IMR-90 (cell line): ENCODE measurements at regions not wholly inside any gene's neighbourhood (a gene's known extent, or its start where the extent isn't known, plus 50 kb on each side); places are given as distances from the start of the nearest gene placed in this dataset.

Experiments used
- ATAC-seq: fragments of 200-7000 bp; cut with Tn5 transposase; 2 replicates; pipeline ENCODE4 v1.9.1; 2020; ENCODE audit warnings: low read depth, mild to moderate bottlenecking, moderate library complexity
- BruUV-seq: library from RNA; stranded (reverse); fragments of 400-500 nt; replicated peaks from 2 replicates; lab custom pipeline; 2021; lab: Mats Ljungman, UMichigan
- CTCF ChIA-PET: fragments of 300-600 bp; formaldehyde crosslinking; extraction: SDS; loops from one replicate; lab custom pipeline; 2021; ENCODE audit warnings: antibody characterized with exemption; lab: Yijun Ruan, JAX
- POLR2A ChIA-PET: fragments of 300-600 bp; sonication (Branson Sonifier 250); formaldehyde crosslinking; loops from one replicate; lab custom pipeline; 2022; ENCODE audit warnings: antibody characterized with exemption; ENCODE audit not compliant: unreplicated experiment; lab: Charles Lee
- DNase-seq: peaks from one replicate; pipeline ENCODE4 v3.0.0; 2013
- H2AFZ ChIP-seq: replicated peaks from 2 replicates; pipeline ENCODE3; 2013; ENCODE audit warnings: low read length, mild to moderate bottlenecking; ENCODE audit not compliant: poor library complexity
- H2AK5ac ChIP-seq: 2 replicates; pipeline ENCODE4 v1.6.1; 2013; ENCODE audit warnings: low read depth, low read length, inconsistent platforms
- H2AK9ac ChIP-seq: replicated peaks from 2 replicates; pipeline ENCODE3; 2013; ENCODE audit warnings: mild to moderate bottlenecking, low read depth, low read length, moderate library complexity; ENCODE audit not compliant: poor library complexity
- H2BK120ac ChIP-seq: 2 replicates; pipeline ENCODE4 v1.6.1; 2013; ENCODE audit warnings: low read depth, low read length, inconsistent platforms
- H2BK15ac ChIP-seq: 3 replicates; pipeline ENCODE4 v1.6.1; 2013; ENCODE audit warnings: low read depth, low read length, inconsistent platforms
- H2BK20ac ChIP-seq: 2 replicates; pipeline ENCODE4 v1.6.1; 2013; ENCODE audit warnings: low read depth, mild to moderate bottlenecking, inconsistent platforms, low read length, moderate library complexity
- H2BK5ac ChIP-seq: 2 replicates; pipeline ENCODE4 v1.6.1; 2013; ENCODE audit warnings: mild to moderate bottlenecking, low read depth, low read length, inconsistent platforms; ENCODE audit not compliant: poor library complexity, severe bottlenecking
- H3K14ac ChIP-seq: replicated peaks from 2 replicates; pipeline ENCODE4 v1.6.1; 2013; ENCODE audit warnings: low read depth, low read length, inconsistent platforms
- H3K18ac ChIP-seq: 2 replicates; pipeline ENCODE4 v1.6.1; 2013; ENCODE audit warnings: low read depth, low read length, control low read depth
- H3K23ac ChIP-seq: 2 replicates; pipeline ENCODE4 v1.6.1; 2013; ENCODE audit warnings: low read depth, low read length, inconsistent platforms
- H3K27ac ChIP-seq: 2 replicates; pipeline ENCODE4 v1.5.1; 2013; ENCODE audit warnings: mild to moderate bottlenecking, control low read depth, low read length; ENCODE audit not compliant: insufficient read depth
- H3K27me3 ChIP-seq: 2 replicates; pipeline ENCODE4 v1.6.1; 2013; ENCODE audit warnings: low read length; ENCODE audit not compliant: control insufficient read depth, insufficient read depth
- H3K36me3 ChIP-seq: 2 replicates; pipeline ENCODE4 v1.6.1; 2013; ENCODE audit warnings: low read length, mixed read lengths; ENCODE audit not compliant: control insufficient read depth, insufficient read depth
- H3K4ac ChIP-seq: 2 replicates; pipeline ENCODE4 v1.6.1; 2013; ENCODE audit warnings: low read depth, low read length, inconsistent platforms
- H3K4me1 ChIP-seq: 2 replicates; pipeline ENCODE4 v1.6.1; 2013; ENCODE audit warnings: low read length, mixed read lengths; ENCODE audit not compliant: control insufficient read depth, insufficient read depth
- H3K4me2 ChIP-seq: 2 replicates; pipeline ENCODE4 v1.6.1; 2013; ENCODE audit warnings: low read depth, mild to moderate bottlenecking, control low read depth, low read length, moderate library complexity
- H3K4me3 ChIP-seq: 2 replicates; pipeline ENCODE4 v1.5.1; 2013; ENCODE audit warnings: low read depth, mild to moderate bottlenecking, control low read depth, low read length, moderate library complexity; ENCODE audit not compliant: insufficient read depth
- H3K56ac ChIP-seq: 2 replicates; pipeline ENCODE4 v1.6.1; 2013; ENCODE audit warnings: low read length, inconsistent platforms; ENCODE audit not compliant: insufficient read depth; ENCODE audit errors: extremely low read depth
- H3K79me1 ChIP-seq, 2 experiments: 2 replicates each; pipeline ENCODE4 v1.6.1; 2013; ENCODE audit warnings: low read length in 2 of 2, inconsistent platforms in 1 of 2, low read depth in 1 of 2
- H3K9ac ChIP-seq: 2 replicates; pipeline ENCODE4 v1.6.1; 2013; ENCODE audit warnings: low read depth, low read length, control low read depth
- H3K9me1 ChIP-seq: 2 replicates; pipeline ENCODE4 v1.6.1; 2013; ENCODE audit warnings: low read length, inconsistent platforms; ENCODE audit not compliant: insufficient read depth
- H3K9me3 ChIP-seq: 2 replicates; pipeline ENCODE4 v1.6.1; 2013; ENCODE audit warnings: low read length; ENCODE audit not compliant: control insufficient read depth, insufficient read depth
- H4K20me1 ChIP-seq: 2 replicates; pipeline ENCODE4 v1.6.1; 2013; ENCODE audit warnings: low read length, inconsistent platforms; ENCODE audit not compliant: insufficient read depth
- H4K5ac ChIP-seq: 2 replicates; pipeline ENCODE4 v1.6.1; 2013; ENCODE audit warnings: mild to moderate bottlenecking, low read depth, low read length, control low read depth
- H4K8ac ChIP-seq, 2 experiments: 2 replicates each; pipeline ENCODE4 v1.6.1; 2013; ENCODE audit warnings: low read depth in 2 of 2, low read length in 2 of 2, control low read depth in 1 of 2, inconsistent platforms in 1 of 2
- H4K91ac ChIP-seq: 2 replicates; pipeline ENCODE4 v1.6.1; 2013; ENCODE audit warnings: low read depth, low read length, inconsistent platforms; ENCODE audit not compliant: insufficient read depth
- MAFK ChIP-seq: IDR thresholded peaks from 2 replicates; pipeline ENCODE4 v1.6.1; 2012; ENCODE audit warnings: low read depth, low read length, improper control_type of control experiment
- NFE2L2 ChIP-seq: fragments of 150-350 bp; IDR thresholded peaks from 2 replicates; pipeline ENCODE4 v1.6.1; 2016; ENCODE audit warnings: low read depth, mild to moderate bottlenecking, low read length
- RAD21 ChIP-seq: IDR thresholded peaks from 2 replicates; pipeline ENCODE4 v1.6.1; 2012; ENCODE audit warnings: low read length, improper control_type of control experiment
- WGBS, 2 experiments: methylation state at CpG; one replicate each; pipeline versions ENCODE4 v1.1.5 to v1.1.7; 2013; ENCODE audit warnings: missing lambda C conversion rate in 2 of 2; ENCODE audit not compliant: insufficient read length in 1 of 2; ENCODE audit errors: extremely low coverage in 2 of 2; 5-methylcytosine and 5-hydroxymethylcytosine counted together
- dilution Hi-C: fragments of 300-500 bp; cut with HindIII; formaldehyde crosslinking; loops from one replicate; pipeline ENCODE4 v1.14.3; 2018; ENCODE audit warnings: low sequenced_read_pairs; ENCODE audit not compliant: unreplicated experiment
- in situ Hi-C: fragments of 300-500 bp; cut with MboI; formaldehyde crosslinking; loops from 3 replicates; pipeline ENCODE4 v1.14.3; 2019; ENCODE audit warnings: low sequenced_read_pairs, inconsistent platforms, mixed read lengths
- intact Hi-C: fragments of 100-400 bp; cut with micrococcal nuclease; formaldehyde crosslinking; loops from 2 replicates; pipeline ENCODE4 v1.10.0; 2022
- TF ChIP-seq, protein P1 (sequence below): fragments of 150-350 bp; IDR thresholded peaks from 2 replicates; pipeline ENCODE4 v1.6.1; 2016; ENCODE audit warnings: low read depth, mild to moderate bottlenecking, low read length, moderate library complexity, borderline replicate concordance

DNA sequence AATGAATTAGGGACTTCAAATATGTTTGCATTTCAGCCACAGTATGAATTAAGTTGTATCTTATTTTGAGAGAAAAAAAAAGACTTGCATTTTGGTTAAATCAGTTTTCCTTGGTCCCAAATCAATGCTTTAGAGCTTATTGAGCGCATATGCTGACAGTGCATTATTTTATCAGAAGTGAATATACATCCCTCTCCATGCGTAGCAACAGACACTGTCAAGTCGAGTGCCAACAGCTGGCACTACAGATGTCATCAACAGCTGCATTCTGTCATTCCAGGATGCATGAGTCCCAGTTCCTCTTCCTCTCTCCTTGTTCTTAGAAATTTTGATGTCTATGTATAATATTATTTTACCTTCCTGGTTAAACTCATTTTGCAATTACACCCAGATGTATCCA, 156.1 kb upstream of the FOXB1 start:
- no peaks in the 10 kb centered on the region; the same call in none of the 2 replicates for H3K27me3 ChIP-seq
- no peak overlapping the region for H3K23ac ChIP-seq
- no peak overlapping the region for H3K4ac ChIP-seq
- no peak overlapping the region for H2BK20ac ChIP-seq
- H3K56ac ChIP-seq: peak overlapping the region; percentile 6; the same call in 1 of the 2 replicates
- H2AK5ac ChIP-seq: no peak overlapping the region
- H4K5ac ChIP-seq: no peak overlapping the region
- BruUV-seq: no TSS peak
- H3K27ac ChIP-seq: no peak overlapping the region
- TF ChIP-seq MAFK (peak; percentile 95), NFE2L2 (no peak), RAD21 (no peak)
- TF ChIP-seq, protein P1, sequence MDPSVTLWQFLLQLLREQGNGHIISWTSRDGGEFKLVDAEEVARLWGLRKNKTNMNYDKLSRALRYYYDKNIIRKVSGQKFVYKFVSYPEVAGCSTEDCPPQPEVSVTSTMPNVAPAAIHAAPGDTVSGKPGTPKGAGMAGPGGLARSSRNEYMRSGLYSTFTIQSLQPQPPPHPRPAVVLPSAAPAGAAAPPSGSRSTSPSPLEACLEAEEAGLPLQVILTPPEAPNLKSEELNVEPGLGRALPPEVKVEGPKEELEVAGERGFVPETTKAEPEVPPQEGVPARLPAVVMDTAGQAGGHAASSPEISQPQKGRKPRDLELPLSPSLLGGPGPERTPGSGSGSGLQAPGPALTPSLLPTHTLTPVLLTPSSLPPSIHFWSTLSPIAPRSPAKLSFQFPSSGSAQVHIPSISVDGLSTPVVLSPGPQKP: no peak
- H3K9ac ChIP-seq: no peak overlapping the region
- H3K4me2 ChIP-seq: no peak overlapping the region
- H3K14ac ChIP-seq: no peak overlapping the region
- in situ Hi-C loops (no loop called here), dilution Hi-C loops (no loop called here), intact Hi-C loops (no loop called here)
- no peak overlapping the region for H3K4me3 ChIP-seq
- no peaks in the 10 kb centered on the region for H4K20me1 ChIP-seq
- H2BK5ac ChIP-seq: no peak overlapping the region
- ChIA-PET POLR2A (no interaction called here), CTCF (interaction anchor here (0.6 kb wide), 1 partner anchor 13 kb away, joined by 3 read pairs; no protein-coding TSS in a partner anchor)
- H2AK9ac ChIP-seq: no peak overlapping the region
- DNase-seq (no peak), ATAC-seq (no peak)
- no peak overlapping the region for H3K18ac ChIP-seq
- H3K9me1 ChIP-seq: no peaks in the 10 kb centered on the region
- no peaks in the 10 kb centered on the region for H3K9me3 ChIP-seq
- H4K8ac ChIP-seq: no peak overlapping the region
- no CpG with 5 or more reads among the region's 3 CpGs for WGBS, 2 experiments
- no peak overlapping the region for H2BK120ac ChIP-seq
- H2AFZ ChIP-seq: no peak overlapping the region
- no peaks in the 10 kb centered on the region for H3K79me1 ChIP-seq
- H4K91ac ChIP-seq: no peak overlapping the region
- H2BK15ac ChIP-seq: no peak overlapping the region
- no peaks in the 10 kb centered on the region for H3K36me3 ChIP-seq
- H3K4me1 ChIP-seq: no peaks in the 10 kb centered on the region
